Activated naive CD4-positive, alpha-beta T cell treated with anti-CD3 and anti-CD28 coated beads for 36 hours (primary cell): ENCODE measurements at regions not wholly inside any gene's neighbourhood (a gene's known extent, or its start where the extent isn't known, plus 50 kb on each side); places are given as distances from the start of the nearest gene placed in this dataset.

Source experiments
- CTCF ChIA-PET: fragments of 350-600 bp; sonication (Branson Sonifier 250); formaldehyde crosslinking; loops from one replicate; lab custom pipeline; 2021; ENCODE audit warnings: antibody characterized with exemption; lab: Charles Lee
- DNase-seq: peaks from one replicate; pipeline ENCODE4 v3.0.0-alpha.2; 2020
- H3K27ac Mint-ChIP-seq: one replicate; pipeline ENCODE4 v1.8.0; 2021; ENCODE audit warnings: mild to moderate bottlenecking, mixed read lengths
- H3K27me3 Mint-ChIP-seq: one replicate; pipeline ENCODE4 v1.8.0; 2021; ENCODE audit warnings: low read depth, mixed read lengths
- H3K36me3 Mint-ChIP-seq: one replicate; pipeline ENCODE4 v1.8.0; 2021; ENCODE audit warnings: low read depth, mixed read lengths
- H3K4me1 Mint-ChIP-seq: one replicate; pipeline ENCODE4 v1.8.0; 2021; ENCODE audit warnings: low read depth, mixed read lengths
- H3K4me3 Mint-ChIP-seq: one replicate; pipeline ENCODE4 v1.8.0; 2021; ENCODE audit warnings: mild to moderate bottlenecking, moderate library complexity, mixed read lengths
- H3K9me3 Mint-ChIP-seq: one replicate; pipeline ENCODE4 v1.8.0; 2021; ENCODE audit warnings: mixed read lengths
- intact Hi-C: fragments of 100-400 bp; cut with micrococcal nuclease; formaldehyde crosslinking; loops from one replicate; pipeline ENCODE4 v1.15.1; 2023

DNA sequence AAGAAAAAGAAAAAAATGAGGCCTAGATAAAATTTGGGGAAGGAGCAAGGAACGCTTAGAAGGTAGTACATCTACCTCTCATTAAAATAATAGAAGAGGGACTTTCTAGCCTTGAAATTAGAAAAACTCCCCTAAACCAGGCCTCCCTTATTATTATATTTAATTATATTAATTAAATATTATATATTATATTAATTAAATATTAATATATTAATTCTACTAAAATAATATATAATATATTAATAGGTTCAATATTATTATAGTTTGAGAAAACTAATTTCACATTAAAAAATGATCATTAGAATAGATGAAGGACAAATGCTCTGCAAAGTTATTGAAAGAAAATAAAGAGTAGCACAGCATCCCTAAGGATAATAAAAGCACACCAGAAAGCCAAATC is 449.4 kb downstream of the NBAS start:
- Mint-ChIP-seq H3K4me3 (no peak overlapping the region), H3K27ac (no peak overlapping the region), H3K27me3 (peaks cover 2% of the 10 kb centered on the region), H3K36me3 (peaks cover 8% of the 10 kb centered on the region), H3K4me1 (no peaks in the 10 kb centered on the region), H3K9me3 (peaks cover 17% of the 10 kb centered on the region)
- intact Hi-C loops = no loop called here
- CTCF ChIA-PET = no interaction called here
- DNase-seq = no peak

DNA sequence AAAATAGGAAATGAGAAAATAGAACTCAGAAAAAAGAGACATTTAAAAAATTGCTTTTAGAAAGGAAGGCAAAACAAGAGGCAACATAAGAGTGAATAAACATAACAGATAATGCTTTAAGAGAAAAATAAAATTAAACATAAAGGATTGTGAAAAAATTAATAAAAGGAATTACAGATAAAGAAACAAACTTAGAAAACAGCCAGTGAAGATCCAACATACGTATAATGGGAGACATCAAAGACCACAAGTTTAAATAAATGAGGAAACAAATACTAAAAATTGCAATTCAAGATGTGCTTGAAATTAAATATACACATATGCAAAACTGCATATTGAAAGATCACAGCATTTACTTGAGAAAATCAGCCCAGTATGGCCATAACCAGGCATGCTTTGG is 448.9 kb downstream of the NBAS start:
- no peaks in the 10 kb centered on the region for H3K4me1 Mint-ChIP-seq
- H3K27ac Mint-ChIP-seq = no peak overlapping the region
- peaks cover 2% of the 10 kb centered on the region for H3K27me3 Mint-ChIP-seq
- no peak overlapping the region for H3K4me3 Mint-ChIP-seq
- DNase-seq = no peak
- CTCF ChIA-PET = no interaction called here
- H3K9me3 Mint-ChIP-seq = peaks cover 17% of the 10 kb centered on the region
- intact Hi-C loops = no loop called here
- peaks cover 8% of the 10 kb centered on the region for H3K36me3 Mint-ChIP-seq

DNA sequence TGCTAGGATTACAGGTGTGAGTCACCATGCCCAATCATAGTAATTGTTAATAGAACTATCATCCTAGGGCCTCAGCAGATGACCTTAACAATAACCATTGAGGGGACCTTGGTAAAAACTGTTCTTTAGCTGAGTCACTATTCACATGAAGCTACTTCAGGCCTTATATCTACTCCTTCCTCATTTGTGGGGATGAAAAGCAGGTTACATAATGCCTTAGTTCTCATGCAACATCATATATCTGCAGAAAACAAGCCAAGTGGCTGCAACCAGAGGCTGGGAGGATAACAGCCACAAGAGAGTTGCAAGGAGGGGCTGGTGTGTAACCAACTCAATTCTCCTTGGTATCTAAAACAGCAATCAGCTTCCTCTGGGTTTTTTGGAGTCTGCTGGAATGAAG is 445.4 kb downstream of the NBAS start:
- H3K27me3 Mint-ChIP-seq = no peaks in the 10 kb centered on the region

DNA sequence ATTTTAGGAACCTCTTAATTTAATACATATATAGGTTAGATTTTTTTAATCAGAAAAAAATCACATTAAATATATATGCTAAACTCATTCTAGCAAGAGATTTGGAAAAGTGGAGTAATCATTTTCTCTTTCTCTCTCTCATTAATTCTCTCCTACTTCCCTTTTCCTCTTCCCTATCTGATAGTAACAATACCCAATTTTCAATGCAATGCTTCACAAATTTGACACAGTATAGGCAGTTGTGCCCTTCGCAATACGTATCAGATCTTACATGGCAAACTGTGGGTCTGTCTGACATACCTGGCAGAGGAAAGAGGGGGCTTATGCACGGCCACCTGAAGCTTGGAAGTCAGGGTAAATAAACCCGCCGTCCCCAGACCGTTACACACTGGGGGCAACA is 444.3 kb downstream of the NBAS start:
- peaks cover 5% of the 10 kb centered on the region for H3K36me3 Mint-ChIP-seq
- peaks cover 12% of the 10 kb centered on the region for H3K9me3 Mint-ChIP-seq
- no peaks in the 10 kb centered on the region for H3K27me3 Mint-ChIP-seq
- H3K4me3 Mint-ChIP-seq = no peak overlapping the region
- DNase-seq = no peak
- CTCF ChIA-PET = no interaction called here
- intact Hi-C loops = no loop called here
- H3K4me1 Mint-ChIP-seq = peaks cover 6% of the 10 kb centered on the region
- H3K27ac Mint-ChIP-seq = no peak overlapping the region

More for the DNA sequence above, 445.4 kb downstream of the NBAS start:
- H3K4me3 Mint-ChIP-seq = no peak overlapping the region
- peaks cover 4% of the 10 kb centered on the region for H3K4me1 Mint-ChIP-seq
- DNase-seq = no peak
- no peak overlapping the region for H3K27ac Mint-ChIP-seq
- H3K36me3 Mint-ChIP-seq = peaks cover 8% of the 10 kb centered on the region
- peaks cover 17% of the 10 kb centered on the region for H3K9me3 Mint-ChIP-seq
- intact Hi-C loops = no loop called here
- CTCF ChIA-PET = interaction anchor here (0.6 to 1.6 kb wide), 2 partner anchors 8 to 335 kb away, joined by 3 to 4 read pairs; no protein-coding TSS in a partner anchor
